Suppressor macrophage treated with lipopolysaccharide for 4 hours (primary cell): ENCODE measurements at regions not wholly inside any gene's neighbourhood (a gene's known extent, or its start where the extent isn't known, plus 50 kb on each side); places are given as distances from the start of the nearest gene placed in this dataset.
"Not testable (repeated sequence)": the region's sequence is repeated elsewhere in the genome, so short reads cannot be mapped to it uniquely, and the experiment has no call there.

Experiments used
- DNase-seq: peaks from one replicate; pipeline ENCODE4 v3.0.0-alpha.2; 2020

DNA sequence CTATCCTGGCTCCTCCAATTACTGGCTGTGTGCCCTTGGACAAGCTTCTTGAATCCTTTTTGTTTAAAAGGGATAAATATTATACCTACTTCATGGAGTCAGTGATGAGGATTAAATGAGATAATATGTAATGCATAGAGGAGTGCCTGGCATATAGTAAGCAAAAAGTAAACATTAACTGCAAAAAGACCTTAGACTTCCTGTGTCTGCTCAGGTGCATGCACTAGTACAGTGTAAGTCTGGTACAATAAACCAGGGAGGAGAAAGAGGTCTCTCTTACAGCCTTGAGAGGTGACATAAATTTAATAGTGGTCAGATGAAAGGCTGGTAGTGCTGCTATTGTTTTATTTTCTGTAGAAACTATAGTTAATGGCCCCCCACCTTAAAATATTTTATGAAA is 305.2 kb upstream of the MIS18BP1 start:
- no peak for DNase-seq

DNA sequence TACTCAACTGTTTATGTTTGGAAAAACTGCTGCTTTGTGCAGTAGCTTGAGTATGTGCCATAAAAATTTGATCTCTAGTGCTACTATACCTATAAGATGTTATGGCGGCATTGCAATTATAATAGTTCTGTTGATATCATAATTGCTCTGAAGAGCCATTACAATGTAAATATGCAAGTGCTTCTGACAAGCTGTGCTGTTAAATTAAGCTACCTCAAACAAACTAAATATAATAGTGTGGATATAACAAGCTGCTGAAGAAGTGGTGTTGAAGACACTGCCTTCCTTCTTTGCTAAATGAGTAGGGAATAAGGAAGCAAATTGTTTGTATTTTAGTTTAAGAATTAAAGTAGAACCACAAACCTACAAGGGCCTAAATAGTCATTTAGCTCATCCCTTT is 301.0 kb upstream of the MIS18BP1 start:
- no peak for DNase-seq

- DNase-seq = not testable (repeated sequence)
Measured at GRCh38 chr14:45551240-45551820, 298.3 kb upstream of the MIS18BP1 start.

DNA sequence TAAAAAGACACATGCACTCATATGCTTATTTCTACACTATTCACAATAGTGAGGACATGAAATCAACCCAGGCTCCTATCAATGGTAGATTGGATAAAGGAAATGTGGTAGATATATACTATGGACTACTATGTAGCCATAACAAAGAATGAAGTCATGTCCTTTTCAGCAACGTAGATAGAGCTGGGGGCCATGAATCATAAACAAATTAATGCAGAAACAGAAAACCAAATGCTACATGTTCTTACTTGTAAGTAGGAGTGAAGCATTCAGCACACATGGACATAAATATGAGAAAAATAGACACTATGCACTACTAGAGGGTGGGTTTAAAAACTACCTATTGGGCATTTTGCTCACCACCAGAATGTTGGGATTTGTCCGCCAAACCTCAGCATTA is 278.0 kb upstream of the MIS18BP1 start:
- DNase-seq = no peak

GRCh38 chr14:45526715-45527549 is 273.9 kb upstream of the MIS18BP1 start:
- peak; percentile 15 for DNase-seq

DNA sequence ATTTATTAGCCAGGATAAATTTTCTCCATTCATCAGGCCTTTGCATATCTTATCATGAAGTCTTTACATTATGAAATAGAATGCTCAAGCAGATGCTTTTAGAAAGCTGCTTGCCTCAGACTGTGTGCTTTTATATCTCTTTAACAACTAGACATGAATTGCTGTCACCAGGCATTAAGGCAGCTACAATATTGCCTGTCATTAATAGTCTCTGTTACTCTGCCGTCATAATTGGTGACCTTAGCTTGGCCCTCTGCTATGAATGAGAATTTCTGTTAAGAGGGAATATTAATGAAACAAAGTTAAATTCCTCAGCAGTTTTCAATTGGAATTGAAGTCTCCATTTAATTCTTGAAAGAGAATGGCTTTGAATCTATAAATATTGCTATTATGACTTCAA is 266.8 kb upstream of the MIS18BP1 start:
- no peak for DNase-seq

DNA sequence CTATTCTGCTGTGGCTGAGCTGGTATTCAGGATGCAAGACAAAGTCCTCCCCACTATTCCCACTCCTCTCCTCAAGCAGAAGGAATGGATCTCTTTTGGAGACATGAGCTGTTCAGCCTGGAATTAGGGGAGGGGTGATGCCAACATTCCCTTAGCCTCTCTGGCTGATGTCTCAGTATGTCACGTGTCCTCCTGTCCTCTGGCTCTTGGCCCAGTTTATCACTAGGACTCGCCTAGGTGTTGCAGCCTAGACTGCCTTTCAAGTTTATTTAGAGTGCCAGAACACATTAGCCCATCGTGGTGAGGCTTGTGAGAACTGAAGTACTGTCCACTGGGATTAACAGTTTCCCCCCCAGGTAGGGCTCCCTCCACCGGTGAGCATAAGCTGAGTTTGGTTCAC is 239.9 kb upstream of the MIS18BP1 start:
- DNase-seq = no peak

DNA sequence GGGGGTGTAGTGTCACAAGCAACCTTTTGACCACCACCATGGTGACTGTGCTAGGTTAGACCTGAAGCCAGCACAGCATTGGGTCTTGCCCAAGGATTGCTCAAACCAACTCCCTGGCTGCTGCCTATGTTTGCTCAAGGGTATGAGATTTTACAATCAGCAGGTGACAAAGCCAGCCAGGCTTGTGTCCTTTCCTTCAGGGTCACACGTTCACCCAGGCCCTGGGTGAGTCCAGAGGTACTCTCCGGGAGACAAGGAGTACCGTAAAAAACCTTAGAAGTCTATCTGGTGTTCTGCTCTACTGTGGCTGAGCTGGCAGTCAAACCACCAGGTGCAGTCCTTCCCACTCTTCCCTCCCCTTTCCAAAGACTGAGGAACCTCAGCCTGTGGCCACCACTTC is 238.9 kb upstream of the MIS18BP1 start:
- DNase-seq = no peak

DNA sequence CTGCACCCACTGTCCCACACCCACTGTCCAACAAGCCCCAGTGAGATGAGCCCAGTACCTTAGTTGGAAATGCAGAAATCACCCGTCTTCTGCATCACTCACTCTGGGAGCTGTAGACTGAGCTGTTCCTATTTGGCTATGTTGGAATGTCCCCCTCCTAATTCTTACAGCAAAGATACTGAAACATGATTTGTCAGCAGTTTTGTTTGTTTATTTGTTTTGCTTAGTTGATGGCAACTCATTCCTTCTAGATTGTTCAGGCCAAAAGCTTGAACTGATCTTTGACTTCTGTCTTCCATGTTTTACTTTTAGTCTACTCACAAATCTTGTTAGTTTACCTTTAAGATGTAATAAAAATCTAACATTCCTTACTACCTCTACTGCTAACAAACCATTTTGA is 233.6 kb upstream of the MIS18BP1 start:
- no peak for DNase-seq

- no peak for DNase-seq
Measured at GRCh38 chr14:45467023-45467422, 214.0 kb upstream of the MIS18BP1 start.

GRCh38 chr14:45434221-45434620 is 181.2 kb upstream of the MIS18BP1 start:
- no peak for DNase-seq

DNA sequence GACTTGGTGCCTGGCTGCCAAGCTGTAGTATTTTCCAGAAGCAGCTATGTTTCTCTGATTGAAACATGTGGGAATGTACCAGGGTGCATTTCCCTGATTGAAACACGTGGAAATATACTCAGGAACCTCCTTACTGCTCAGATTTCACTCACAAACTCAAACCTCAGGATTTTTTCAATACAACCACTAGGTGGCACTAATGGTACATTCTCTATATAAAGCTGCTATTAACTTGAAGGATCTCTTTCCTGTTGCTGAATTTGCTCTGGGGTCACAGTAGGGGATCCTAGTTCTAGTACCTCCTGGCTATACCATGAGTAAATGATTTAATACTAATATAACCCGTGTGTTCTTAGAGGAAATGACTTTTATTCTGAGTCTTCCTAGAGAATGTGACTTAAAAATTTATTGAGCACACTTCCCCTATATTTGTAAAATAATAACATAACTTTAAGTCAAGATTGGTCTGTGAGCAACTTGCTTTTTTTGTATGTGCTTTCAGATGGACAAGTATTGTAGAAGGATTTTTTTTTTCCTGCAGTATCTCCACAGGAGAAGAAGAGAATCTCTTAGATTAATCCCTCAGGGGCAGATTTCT is 173.8 kb upstream of the MIS18BP1 start:
- DNase-seq = peak; percentile 55

DNA sequence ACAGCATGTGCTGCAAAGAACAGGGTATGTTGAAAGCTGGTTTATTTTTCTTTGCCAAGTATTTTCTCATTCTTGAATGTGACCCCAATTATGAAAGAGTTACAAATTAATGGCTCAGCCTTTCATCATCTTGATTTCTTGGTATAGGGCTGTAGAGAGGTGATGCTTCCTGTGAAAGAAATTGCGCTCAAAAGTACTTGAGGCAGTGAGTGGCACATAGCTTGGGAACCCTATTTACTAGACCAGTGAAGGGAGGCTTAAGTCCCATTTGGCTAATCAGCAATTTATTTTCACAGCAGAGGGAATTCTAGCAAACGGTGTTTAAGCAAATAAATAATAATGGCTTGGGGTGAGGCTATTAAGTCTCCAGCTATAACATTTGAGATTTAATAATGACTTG is 153.9 kb upstream of the MIS18BP1 start:
- DNase-seq = no peak

GRCh38 chr14:45400950-45401640 is 148.1 kb upstream of the MIS18BP1 start:
- no peak for DNase-seq

- DNase-seq = no peak
Measured at GRCh38 chr14:45400509-45400908, 147.5 kb upstream of the MIS18BP1 start.

GRCh38 chr14:45381091-45381490 is 128.1 kb upstream of the MIS18BP1 start:
- DNase-seq = no peak

- no peak for DNase-seq
Measured at GRCh38 chr14:45377166-45377565, 124.2 kb upstream of the MIS18BP1 start.

DNA sequence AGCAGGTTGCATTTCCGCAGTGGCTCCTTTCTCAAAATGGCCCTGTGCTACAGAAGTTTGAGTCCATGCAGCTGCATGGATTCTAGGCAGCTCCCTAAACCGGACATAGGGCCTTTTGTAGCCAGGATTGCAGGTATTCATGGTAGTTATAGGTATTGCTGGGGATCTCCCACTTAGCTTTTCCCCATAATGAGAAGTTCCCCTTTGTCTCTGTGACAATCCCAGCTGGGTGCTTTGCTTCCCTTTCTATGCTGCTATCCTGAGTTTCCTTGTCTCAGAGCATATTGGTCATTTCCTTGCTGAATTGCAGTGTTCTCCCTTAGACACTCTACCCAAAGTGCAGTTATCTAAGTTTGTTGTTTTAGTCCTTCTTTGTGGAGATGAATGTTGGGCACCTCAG is 120.9 kb upstream of the MIS18BP1 start:
- no peak for DNase-seq

DNA sequence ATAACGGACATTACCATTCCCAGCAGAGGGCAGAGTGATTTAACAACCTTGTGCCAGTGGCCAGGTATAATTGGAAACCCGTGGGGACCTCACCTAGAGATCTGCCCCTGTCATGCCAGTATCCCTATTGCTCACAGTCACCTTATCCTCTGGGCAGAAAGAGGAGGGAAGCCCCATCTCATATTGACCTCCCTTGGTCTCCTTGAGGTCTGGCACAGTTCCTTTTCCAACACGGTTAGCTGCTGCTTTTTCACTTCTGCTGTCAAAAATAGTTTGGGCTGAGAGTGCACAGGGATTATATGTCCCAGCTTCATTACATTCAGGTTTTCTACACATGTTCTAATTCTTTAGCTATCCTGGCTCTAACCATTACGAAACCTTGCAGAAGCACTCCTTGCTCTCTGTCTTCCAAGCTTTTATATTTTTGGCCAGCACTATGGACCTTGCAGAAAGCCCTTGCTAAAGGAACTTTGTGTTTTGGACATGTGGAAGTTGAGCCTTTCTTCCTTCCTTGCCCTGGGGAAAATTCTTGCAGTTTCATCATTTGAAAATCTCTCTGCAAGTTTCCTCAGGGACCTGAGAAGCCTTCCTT is 111.7 kb upstream of the MIS18BP1 start:
- DNase-seq = no peak

DNA sequence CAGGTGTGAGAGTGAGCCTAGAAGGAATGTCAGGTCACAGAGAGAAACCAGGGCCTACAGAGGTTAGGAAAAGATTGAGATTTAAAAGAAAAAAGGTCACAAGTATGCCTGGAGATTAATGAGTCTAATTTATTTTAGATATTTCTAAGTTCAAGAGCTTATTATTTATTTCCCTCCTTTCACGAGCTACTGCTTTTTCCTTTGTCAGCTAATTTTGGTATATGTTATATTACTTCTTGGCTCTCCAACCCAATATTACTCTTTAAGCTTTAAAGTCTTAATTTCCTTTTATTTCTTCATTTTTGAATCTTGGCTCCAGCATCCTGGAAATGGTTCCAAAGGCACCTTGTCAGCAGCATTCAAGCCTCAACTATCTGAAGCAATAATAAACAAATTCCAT is 109.5 kb upstream of the MIS18BP1 start:
- DNase-seq = no peak

GRCh38 chr14:45361727-45362126 is 108.7 kb upstream of the MIS18BP1 start:
- DNase-seq = no peak

GRCh38 chr14:45359746-45360145 is 106.7 kb upstream of the MIS18BP1 start:
- no peak for DNase-seq

DNA sequence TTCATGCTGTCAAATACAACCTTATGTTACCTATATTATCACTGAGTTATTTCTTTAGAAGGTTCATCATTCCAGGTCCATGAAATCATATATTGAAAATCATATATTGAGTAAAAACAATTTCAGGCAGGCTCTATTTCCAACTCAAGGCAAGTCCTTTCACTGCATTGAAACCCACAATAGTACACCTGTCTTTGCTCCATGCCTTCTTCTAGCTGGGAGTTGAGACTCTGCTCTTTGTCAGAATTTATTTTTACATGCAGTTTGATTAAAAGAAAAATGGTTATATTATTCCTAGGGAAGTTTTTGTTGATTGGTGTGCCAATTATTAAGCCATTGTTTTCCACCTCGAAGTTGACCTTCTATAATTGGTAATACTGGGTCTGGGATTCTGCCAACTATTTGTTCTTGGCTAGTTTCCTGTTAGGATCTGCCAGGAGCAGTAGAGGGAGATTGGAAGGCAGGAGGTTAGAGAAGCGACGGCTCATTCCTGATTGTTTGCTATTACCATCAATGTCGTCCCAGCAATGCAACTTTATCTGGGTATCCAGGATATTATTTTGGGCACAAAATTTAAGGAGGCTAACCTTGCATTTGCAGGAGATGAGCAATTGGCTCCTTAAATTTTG is 79.5 kb upstream of the MIS18BP1 start:
- no peak for DNase-seq
